ENCODE measurements at regions not wholly inside any gene's neighbourhood (a gene's known extent, or its start where the extent isn't known, plus 50 kb on each side); places are given as distances from the start of the nearest gene placed in this dataset.

- TF ChIP-seq ZFP30 (CRISPR knock-in tag; IDR thresholded peaks at IDR 0.05) (no peak), ISL1 (CRISPR knock-in tag; IDR thresholded peaks at IDR 0.05) (no peak), TOX (CRISPR knock-in tag; IDR thresholded peaks at IDR 0.05; ENCODE audit: borderline replicate concordance) (no peak), ZC3H10 (CRISPR knock-in tag; IDR thresholded peaks at IDR 0.05) (no peak)
- no peak for ATAC-seq
Observed at GRCh38 chr3:165491487-165491886, 295.3 kb upstream of the SLITRK3 start.

- ATAC-seq = no peak
- no peak for TF ChIP-seq ZFP3 (CRISPR knock-in tag; IDR thresholded peaks at IDR 0.05)
- TF ChIP-seq OSR1 (CRISPR knock-in tag; IDR thresholded peaks at IDR 0.05) = no peak
- no peak for TF ChIP-seq SNAI2 (CRISPR knock-in tag; IDR thresholded peaks at IDR 0.05)
Observed at GRCh38 chr3:165476399-165477060, 280.3 kb upstream of the SLITRK3 start.

- ATAC-seq = no peak
- TF ChIP-seq ISL1 (CRISPR knock-in tag; IDR thresholded peaks at IDR 0.05) = no peak
- TF ChIP-seq CSRNP3 (CRISPR knock-in tag; IDR thresholded peaks at IDR 0.05) = no peak
- no peak for TF ChIP-seq ZNF8 (CRISPR knock-in tag; IDR thresholded peaks at IDR 0.05)
- TF ChIP-seq SNAI2 (CRISPR knock-in tag; IDR thresholded peaks at IDR 0.05) = no peak
- no peak for TF ChIP-seq TCF4 (CRISPR knock-in tag; IDR thresholded peaks at IDR 0.05; ENCODE audit: borderline replicate concordance)
- TF ChIP-seq POU6F1 (CRISPR knock-in tag; IDR thresholded peaks at IDR 0.05; ENCODE audit: borderline replicate concordance, low read depth) = no peak
- no peak for TF ChIP-seq ESRRG (CRISPR knock-in tag; IDR thresholded peaks at IDR 0.05)
- no peak for TF ChIP-seq ZNF565 (CRISPR knock-in tag; conservative IDR thresholded peaks at IDR 0.05; ENCODE audit: low read depth)
- no peak for TF ChIP-seq ZFP3 (CRISPR knock-in tag; IDR thresholded peaks at IDR 0.05)
- no peak for TF ChIP-seq CSDC2 (CRISPR knock-in tag; IDR thresholded peaks at IDR 0.05)
Observed at GRCh38 chr3:165466856-165467255, 270.7 kb upstream of the SLITRK3 start.

GRCh38 chr3:165464736-165465135 is 268.6 kb upstream of the SLITRK3 start:
- TF ChIP-seq CSRNP3 (CRISPR knock-in tag; IDR thresholded peaks at IDR 0.05) (no peak), RARB (CRISPR knock-in tag; IDR thresholded peaks at IDR 0.05) (no peak), CREB5 (CRISPR knock-in tag; IDR thresholded peaks at IDR 0.05; ENCODE audit: low read depth) (no peak), ZFP30 (CRISPR knock-in tag; IDR thresholded peaks at IDR 0.05) (no peak), TSHZ2 (CRISPR knock-in tag; IDR thresholded peaks at IDR 0.05) (no peak), OSR1 (CRISPR knock-in tag; IDR thresholded peaks at IDR 0.05) (no peak), ZNF70 (CRISPR knock-in tag; IDR thresholded peaks at IDR 0.05) (no peak), TOX (CRISPR knock-in tag; IDR thresholded peaks at IDR 0.05; ENCODE audit: borderline replicate concordance) (no peak), ZNF8 (CRISPR knock-in tag; IDR thresholded peaks at IDR 0.05) (no peak), ISL1 (CRISPR knock-in tag; IDR thresholded peaks at IDR 0.05) (no peak), ARNTL (CRISPR knock-in tag; IDR thresholded peaks at IDR 0.05; ENCODE audit: borderline replicate concordance, low read depth) (no peak), PPARA (CRISPR knock-in tag; IDR thresholded peaks at IDR 0.05; ENCODE audit: borderline replicate concordance) (no peak)
- ATAC-seq = no peak
